ENCODE measurements at regions not wholly inside any gene's neighbourhood (a gene's known extent, or its start where the extent isn't known, plus 50 kb on each side); places are given as distances from the start of the nearest gene placed in this dataset.

- no peak overlapping the region for H3K4me3 ChIP-seq (ENCODE audit: low read depth in 1 of 2, low read length in 1 of 2)
- H3K4me1 ChIP-seq (ENCODE audit: control insufficient read depth in 1 of 2, insufficient read depth in 1 of 2, low read depth in 1 of 2, low read length in 1 of 2) = peaks cover 27 to 31% of the 10 kb centered on the region in 2 experiments
- peaks cover 3% of the 10 kb centered on the region for H3K36me3 ChIP-seq
- no peak for TF ChIP-seq CTCF (IDR thresholded peaks at IDR 0.05)
- no peak overlapping the region for H3K27ac ChIP-seq
- no peaks in the 10 kb centered on the region for H3K9me3 ChIP-seq
- H3K27me3 ChIP-seq = no peaks in the 10 kb centered on the region
Observed at GRCh38 chr17:77378318-77379064, 237.7 kb downstream of the SEC14L1 start.

DNA sequence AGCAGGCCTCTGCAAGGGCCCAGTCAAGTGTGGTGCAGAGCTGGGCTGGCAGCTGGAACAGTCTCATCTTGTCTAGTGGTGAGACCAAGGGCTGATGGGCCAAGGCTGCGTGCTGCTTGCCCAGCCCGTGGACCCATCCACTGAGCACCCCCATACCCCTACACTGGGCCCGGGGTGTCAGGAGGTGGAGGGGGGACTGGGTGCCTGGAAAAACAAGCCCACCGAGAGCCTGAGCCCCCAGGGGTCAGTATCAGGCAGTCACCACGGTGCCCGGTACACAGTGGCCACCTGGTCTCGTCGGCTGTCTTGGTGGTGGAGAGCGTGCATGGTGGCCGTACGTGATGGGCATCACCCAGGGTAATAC is 238.3 kb downstream of the SEC14L1 start:
- Histone ChIP-seq H3K4me1 (ENCODE audit: control insufficient read depth in 1 of 2, insufficient read depth in 1 of 2, low read depth in 1 of 2, low read length in 1 of 2) (peaks cover 27 to 29% of the 10 kb centered on the region in 2 experiments), H3K4me3 (ENCODE audit: low read depth in 1 of 2, low read length in 1 of 2) (no peak overlapping the region), H3K9me3 (no peaks in the 10 kb centered on the region), H3K27ac (no peak overlapping the region), H3K27me3 (no peaks in the 10 kb centered on the region), H3K36me3 (peaks cover 7% of the 10 kb centered on the region)
- no peak for TF ChIP-seq CTCF (IDR thresholded peaks at IDR 0.05)

- Histone ChIP-seq H3K36me3 (peaks cover 14% of the 10 kb centered on the region), H3K4me1 (ENCODE audit: control insufficient read depth in 1 of 2, insufficient read depth in 1 of 2, low read depth in 1 of 2, low read length in 1 of 2) (peaks cover 21% of the 10 kb centered on the region in 2 experiments), H3K27me3 (no peaks in the 10 kb centered on the region), H3K9me3 (no peaks in the 10 kb centered on the region), H3K27ac (no peak overlapping the region), H3K4me3 (ENCODE audit: low read depth in 1 of 2, low read length in 1 of 2) (no peak overlapping the region)
- TF ChIP-seq CTCF (IDR thresholded peaks at IDR 0.05) = no peak
Observed at GRCh38 chr17:77379832-77380231, 239.1 kb downstream of the SEC14L1 start.

DNA sequence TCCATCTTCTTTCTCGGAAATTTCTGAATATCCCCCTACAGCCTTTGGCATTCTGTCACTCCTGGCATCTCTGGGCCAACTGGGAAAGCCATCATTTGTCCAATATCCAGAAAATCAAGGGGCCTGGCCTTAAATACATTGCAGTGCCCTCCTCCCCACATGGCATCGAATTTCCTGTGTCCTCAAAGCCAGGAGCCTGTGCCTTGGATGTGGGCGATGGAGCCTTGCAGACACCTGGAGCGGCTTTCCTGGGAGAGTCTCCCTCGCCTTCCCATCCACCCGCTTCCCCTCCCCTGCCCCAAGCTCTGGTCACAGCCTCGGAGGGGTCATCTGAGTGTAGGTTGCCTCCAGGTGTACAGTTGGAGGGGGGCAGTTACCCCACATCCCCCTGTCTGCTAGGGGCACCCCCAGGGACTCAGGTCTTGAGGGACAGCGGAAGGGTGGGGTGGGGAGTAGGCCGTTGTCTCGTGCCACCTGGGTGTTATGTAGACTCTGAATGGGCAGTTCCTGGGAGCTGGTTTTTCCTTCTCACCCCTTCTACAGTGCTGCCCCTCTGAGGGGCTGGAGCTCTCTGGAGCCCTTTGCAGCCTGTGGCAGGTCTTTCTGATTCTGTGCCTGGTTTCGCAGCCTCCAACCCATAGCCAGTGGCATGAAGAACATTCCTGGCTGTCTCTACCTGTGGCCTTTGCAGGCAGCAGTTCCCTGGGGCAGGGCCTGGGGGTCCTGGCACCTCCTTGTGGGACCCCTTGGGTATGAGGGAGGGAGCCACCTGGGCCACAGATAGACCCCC is 239.8 kb downstream of the SEC14L1 start:
- no peak overlapping the region for H3K4me3 ChIP-seq (ENCODE audit: low read depth in 1 of 2, low read length in 1 of 2)
- H3K27me3 ChIP-seq = no peaks in the 10 kb centered on the region
- peaks cover 14% of the 10 kb centered on the region for H3K36me3 ChIP-seq
- peaks cover 13% of the 10 kb centered on the region in 2 experiments for H3K4me1 ChIP-seq (ENCODE audit: control insufficient read depth in 1 of 2, insufficient read depth in 1 of 2, low read depth in 1 of 2, low read length in 1 of 2)
- no peaks in the 10 kb centered on the region for H3K9me3 ChIP-seq
- H3K27ac ChIP-seq = no peak overlapping the region
- no peak for TF ChIP-seq CTCF (IDR thresholded peaks at IDR 0.05)

GRCh38 chr17:77381185-77381700 is 240.5 kb downstream of the SEC14L1 start:
- no peak for TF ChIP-seq CTCF (IDR thresholded peaks at IDR 0.05)
- no peaks in the 10 kb centered on the region for H3K27me3 ChIP-seq
- H3K36me3 ChIP-seq = peaks cover 14% of the 10 kb centered on the region
- no peak overlapping the region for H3K27ac ChIP-seq
- peaks cover 7% of the 10 kb centered on the region in 2 experiments for H3K4me1 ChIP-seq (ENCODE audit: control insufficient read depth in 1 of 2, insufficient read depth in 1 of 2, low read depth in 1 of 2, low read length in 1 of 2)
- H3K9me3 ChIP-seq = no peaks in the 10 kb centered on the region
- H3K4me3 ChIP-seq (ENCODE audit: low read depth in 1 of 2, low read length in 1 of 2) = no peak overlapping the region

Measured in neutrophil (primary cell).